GM23338 (cell line): ENCODE measurements at regions not wholly inside any gene's neighbourhood (a gene's known extent, or its start where the extent isn't known, plus 50 kb on each side); places are given as distances from the start of the nearest gene placed in this dataset.

ENCODE experiments used
- EZH2 ChIP-seq: fragments of 200-600 bp; sonication (generic); IDR thresholded peaks from one replicate; pipeline ENCODE4 v1.8.0; 2017; ENCODE audit warnings: antibody characterized with exemption, mild to moderate bottlenecking, low read depth; ENCODE audit not compliant: unreplicated experiment
- JUNB ChIP-seq: IDR thresholded peaks from one replicate; pipeline ENCODE4 v1.6.1; 2016; ENCODE audit warnings: antibody characterized with exemption; ENCODE audit not compliant: unreplicated experiment
- POLR2AphosphoS5 ChIP-seq: IDR thresholded peaks from 2 replicates; pipeline ENCODE4 v1.6.1; 2016; ENCODE audit warnings: antibody characterized with exemption, low read depth
- ZNF114 ChIP-seq: fragments of 250-450 bp; sonication (Bioruptor Pico); IDR thresholded peaks from 2 replicates; pipeline ENCODE4 v1.5.0; 2020; ENCODE audit warnings: mild to moderate bottlenecking, moderate library complexity
- TF ChIP-seq, protein P1 (sequence below), 2 experiments: fragments of 200-600 bp in 1 of 2; sonication (generic) in 1 of 2; conservative IDR thresholded peaks; 2 replicates each; pipeline versions ENCODE4 v1.5.1 to v1.6.1; 2016 to 2017; ENCODE audit warnings: antibody characterized with exemption in 2 of 2, low read depth in 2 of 2, mild to moderate bottlenecking in 2 of 2, moderate library complexity in 1 of 2
- TF ChIP-seq, protein P2 (sequence below): IDR thresholded peaks from one replicate; pipeline ENCODE4 v1.6.1; 2018; ENCODE audit warnings: antibody characterized with exemption; ENCODE audit not compliant: unreplicated experiment

DNA sequence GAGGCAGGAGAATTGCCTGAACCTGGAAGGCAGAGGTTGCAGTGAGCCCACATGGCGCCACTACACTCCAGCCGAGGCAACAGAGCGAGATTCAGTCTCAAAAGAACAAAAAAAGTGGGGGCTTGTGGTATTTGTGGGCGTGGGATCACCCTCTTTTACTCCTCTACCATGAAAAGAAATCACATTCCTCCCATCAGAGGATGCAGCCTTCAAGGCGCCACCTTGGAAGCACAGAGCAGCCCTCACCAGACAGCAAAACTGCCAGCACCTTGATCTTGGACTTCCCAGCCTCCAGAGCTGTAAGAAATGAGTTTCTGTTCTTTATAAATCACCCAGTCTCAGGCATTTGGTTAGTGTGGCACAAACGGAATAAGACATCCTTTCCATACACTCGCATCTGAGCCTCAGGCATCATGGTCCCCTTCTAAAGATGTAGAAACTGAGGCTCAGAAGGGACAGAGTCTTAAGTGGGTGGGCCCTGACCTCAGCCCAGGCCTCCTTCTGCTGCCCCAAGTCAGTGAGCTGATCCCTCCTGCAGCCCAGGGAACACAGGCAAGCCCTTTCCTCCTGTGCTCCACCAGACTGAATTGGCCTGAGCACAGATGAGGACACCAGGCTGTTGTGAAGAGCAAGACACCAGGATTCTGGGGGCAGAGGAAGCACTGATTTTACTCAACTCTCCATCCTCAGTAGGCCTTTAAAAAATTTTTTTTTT lies 201.7 kb upstream of the LINGO1 start:
- TF ChIP-seq POLR2AphosphoS5 (no peak), EZH2 (no peak), ZNF114 (CRISPR knock-in tag) (no peak), JUNB (no peak)
- TF ChIP-seq, protein P1, sequence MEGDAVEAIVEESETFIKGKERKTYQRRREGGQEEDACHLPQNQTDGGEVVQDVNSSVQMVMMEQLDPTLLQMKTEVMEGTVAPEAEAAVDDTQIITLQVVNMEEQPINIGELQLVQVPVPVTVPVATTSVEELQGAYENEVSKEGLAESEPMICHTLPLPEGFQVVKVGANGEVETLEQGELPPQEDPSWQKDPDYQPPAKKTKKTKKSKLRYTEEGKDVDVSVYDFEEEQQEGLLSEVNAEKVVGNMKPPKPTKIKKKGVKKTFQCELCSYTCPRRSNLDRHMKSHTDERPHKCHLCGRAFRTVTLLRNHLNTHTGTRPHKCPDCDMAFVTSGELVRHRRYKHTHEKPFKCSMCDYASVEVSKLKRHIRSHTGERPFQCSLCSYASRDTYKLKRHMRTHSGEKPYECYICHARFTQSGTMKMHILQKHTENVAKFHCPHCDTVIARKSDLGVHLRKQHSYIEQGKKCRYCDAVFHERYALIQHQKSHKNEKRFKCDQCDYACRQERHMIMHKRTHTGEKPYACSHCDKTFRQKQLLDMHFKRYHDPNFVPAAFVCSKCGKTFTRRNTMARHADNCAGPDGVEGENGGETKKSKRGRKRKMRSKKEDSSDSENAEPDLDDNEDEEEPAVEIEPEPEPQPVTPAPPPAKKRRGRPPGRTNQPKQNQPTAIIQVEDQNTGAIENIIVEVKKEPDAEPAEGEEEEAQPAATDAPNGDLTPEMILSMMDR (conservative IDR thresholded peaks at IDR 0.05; ENCODE audit: low read depth in 2 of 2) = no peak
- TF ChIP-seq, protein P2, sequence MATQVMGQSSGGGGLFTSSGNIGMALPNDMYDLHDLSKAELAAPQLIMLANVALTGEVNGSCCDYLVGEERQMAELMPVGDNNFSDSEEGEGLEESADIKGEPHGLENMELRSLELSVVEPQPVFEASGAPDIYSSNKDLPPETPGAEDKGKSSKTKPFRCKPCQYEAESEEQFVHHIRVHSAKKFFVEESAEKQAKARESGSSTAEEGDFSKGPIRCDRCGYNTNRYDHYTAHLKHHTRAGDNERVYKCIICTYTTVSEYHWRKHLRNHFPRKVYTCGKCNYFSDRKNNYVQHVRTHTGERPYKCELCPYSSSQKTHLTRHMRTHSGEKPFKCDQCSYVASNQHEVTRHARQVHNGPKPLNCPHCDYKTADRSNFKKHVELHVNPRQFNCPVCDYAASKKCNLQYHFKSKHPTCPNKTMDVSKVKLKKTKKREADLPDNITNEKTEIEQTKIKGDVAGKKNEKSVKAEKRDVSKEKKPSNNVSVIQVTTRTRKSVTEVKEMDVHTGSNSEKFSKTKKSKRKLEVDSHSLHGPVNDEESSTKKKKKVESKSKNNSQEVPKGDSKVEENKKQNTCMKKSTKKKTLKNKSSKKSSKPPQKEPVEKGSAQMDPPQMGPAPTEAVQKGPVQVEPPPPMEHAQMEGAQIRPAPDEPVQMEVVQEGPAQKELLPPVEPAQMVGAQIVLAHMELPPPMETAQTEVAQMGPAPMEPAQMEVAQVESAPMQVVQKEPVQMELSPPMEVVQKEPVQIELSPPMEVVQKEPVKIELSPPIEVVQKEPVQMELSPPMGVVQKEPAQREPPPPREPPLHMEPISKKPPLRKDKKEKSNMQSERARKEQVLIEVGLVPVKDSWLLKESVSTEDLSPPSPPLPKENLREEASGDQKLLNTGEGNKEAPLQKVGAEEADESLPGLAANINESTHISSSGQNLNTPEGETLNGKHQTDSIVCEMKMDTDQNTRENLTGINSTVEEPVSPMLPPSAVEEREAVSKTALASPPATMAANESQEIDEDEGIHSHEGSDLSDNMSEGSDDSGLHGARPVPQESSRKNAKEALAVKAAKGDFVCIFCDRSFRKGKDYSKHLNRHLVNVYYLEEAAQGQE = no peak
